ENCODE measurements at regions not wholly inside any gene's neighbourhood (a gene's known extent, or its start where the extent isn't known, plus 50 kb on each side); places are given as distances from the start of the nearest gene placed in this dataset.

- no peak for TF ChIP-seq CTCF (IDR thresholded peaks at IDR 0.05; ENCODE audit: low read depth, low read length)
- H3K4me3 ChIP-seq (replicated peaks in 1 of 2; ENCODE audit: low read depth in 2 of 2, low read length in 2 of 2) = no peak overlapping the region
- DNase-seq (ENCODE audit: low read depth in 2 of 2) = peak; percentile 12 to 74
Observed at GRCh38 chr9:85224729-85225128, 517.0 kb downstream of the AGTPBP1 start.

- no peak for TF ChIP-seq CTCF (IDR thresholded peaks at IDR 0.05; ENCODE audit: low read depth, low read length)
- no peak overlapping the region for H3K4me3 ChIP-seq (replicated peaks in 1 of 2; ENCODE audit: low read depth in 2 of 2, low read length in 2 of 2)
Observed at GRCh38 chr9:85224301-85224700, 517.5 kb downstream of the AGTPBP1 start.

GRCh38 chr9:85223506-85224125 lies 518.1 kb downstream of the AGTPBP1 start:
- no peak overlapping the region for H3K4me3 ChIP-seq (replicated peaks in 1 of 2; ENCODE audit: low read depth in 2 of 2, low read length in 2 of 2)
- no peak for TF ChIP-seq CTCF (IDR thresholded peaks at IDR 0.05; ENCODE audit: low read depth, low read length)
- DNase-seq (ENCODE audit: low read depth in 2 of 2) = peak in 1 of 2 donors; percentile 10

More at GRCh38 chr9:85224301-85224700, 517.5 kb downstream of the AGTPBP1 start:
- no peak for DNase-seq (ENCODE audit: low read depth in 2 of 2)

- no peak for TF ChIP-seq CTCF (IDR thresholded peaks at IDR 0.05; ENCODE audit: low read depth, low read length)
- H3K4me3 ChIP-seq (replicated peaks in 1 of 2; ENCODE audit: low read depth in 2 of 2, low read length in 2 of 2) = no peak overlapping the region
- DNase-seq (ENCODE audit: low read depth in 2 of 2) = no peak
Observed at GRCh38 chr9:85216601-85217000, 525.2 kb downstream of the AGTPBP1 start.

- no peak overlapping the region for H3K4me3 ChIP-seq (replicated peaks in 1 of 2; ENCODE audit: low read depth in 2 of 2, low read length in 2 of 2)
- no peak for TF ChIP-seq CTCF (IDR thresholded peaks at IDR 0.05; ENCODE audit: low read depth, low read length)
- peak in 1 of 2 donors; percentile 41 for DNase-seq (ENCODE audit: low read depth in 2 of 2)
Observed at GRCh38 chr9:85215961-85216360, 525.8 kb downstream of the AGTPBP1 start.

- TF ChIP-seq CTCF (IDR thresholded peaks at IDR 0.05; ENCODE audit: low read depth, low read length) = no peak
- no peak for DNase-seq (ENCODE audit: low read depth in 2 of 2)
- H3K4me3 ChIP-seq (replicated peaks in 1 of 2; ENCODE audit: low read depth in 2 of 2, low read length in 2 of 2) = no peak overlapping the region
Observed at GRCh38 chr9:85215416-85215815, 526.3 kb downstream of the AGTPBP1 start.

All from cardiac fibroblast (primary cell).